Left lung (tissue), 4 donors: ENCODE measurements at regions not wholly inside any gene's neighbourhood (a gene's known extent, or its start where the extent isn't known, plus 50 kb on each side); places are given as distances from the start of the nearest gene placed in this dataset.

Experiments
- ATAC-seq: fragments of 200-7000 bp; cut with Tn5 transposase; one replicate; pipeline ENCODE4 v1.9.1; 2020; ENCODE audit warnings: moderate library complexity
- DNase-seq, 4 donors: peaks; one replicate each; pipeline ENCODE4 v3.0.0-alpha.2; 2013 to 2020
- H3K27ac ChIP-seq, 2 donors: fragments of 200-600 bp; sonication (generic) in 1 of 2; one replicate each; pipeline versions ENCODE4 v1.5.0 to v1.8.0; 2020 to 2021
- H3K27me3 ChIP-seq, 2 donors: fragments of 200-600 bp; sonication (generic) in 1 of 2; one replicate each; pipeline versions ENCODE4 v1.5.0 to v1.8.0; 2020 to 2021
- H3K36me3 ChIP-seq, 2 donors: fragments of 200-600 bp; sonication (generic) in 1 of 2; one replicate each; pipeline versions ENCODE4 v1.5.0 to v1.8.0; 2020 to 2021
- H3K4me1 ChIP-seq, 2 donors: fragments of 200-600 bp; one replicate each; pipeline ENCODE4 v1.8.0; 2021
- H3K4me3 ChIP-seq, 2 donors: fragments of 200-600 bp; sonication (generic) in 1 of 2; one replicate each; pipeline versions ENCODE4 v1.5.0 to v1.8.0; 2020 to 2021; ENCODE audit warnings: mild to moderate bottlenecking in 1 of 2
- H3K9me3 ChIP-seq, 2 donors: fragments of 200-600 bp; sonication (generic) in 1 of 2; one replicate each; pipeline versions ENCODE4 v1.5.0 to v1.8.0; 2020 to 2021
- CTCF ChIP-seq, 2 donors: fragments of 200-600 bp; sonication (generic) in 1 of 2; IDR thresholded peaks; one replicate each; pipeline versions ENCODE4 v1.5.0 to v1.8.0; 2021; ENCODE audit warnings: antibody characterized with exemption in 2 of 2
- intact Hi-C, 2 donors: fragments of 100-400 bp; cut with DNase I; formaldehyde crosslinking; loops; one replicate each; pipeline versions ENCODE4 v1.11.2 to v1.14.2; 2022
- donor health status: DM: no; HTN: yes; CAD: no.
- donor health status: DM: no; HTN: no; CAD: no.

GRCh38 chrY:21288908-21289307 is 222.2 kb upstream of the RBMY1B start:
- no peak overlapping the region for H3K27ac ChIP-seq
- H3K27me3 ChIP-seq: no peaks in the 10 kb centered on the region
- intact Hi-C loops: no loop called here
- H3K4me1 ChIP-seq: no peaks in the 10 kb centered on the region
- ATAC-seq: no peak
- H3K36me3 ChIP-seq: no peaks in the 10 kb centered on the region
- no peak for TF ChIP-seq CTCF (IDR thresholded peaks at IDR 0.05)
- no peaks in the 10 kb centered on the region for H3K9me3 ChIP-seq
- no peak overlapping the region for H3K4me3 ChIP-seq
- no peak for DNase-seq

GRCh38 chrY:21295206-21295605 is 215.9 kb upstream of the RBMY1B start:
- ATAC-seq (no peak), DNase-seq (no peak)
- H3K27me3 ChIP-seq: no peaks in the 10 kb centered on the region
- no peaks in the 10 kb centered on the region for H3K36me3 ChIP-seq
- intact Hi-C loops: no loop called here
- no peak overlapping the region for H3K27ac ChIP-seq
- H3K4me3 ChIP-seq: no peak overlapping the region
- H3K4me1 ChIP-seq: no peaks in the 10 kb centered on the region
- H3K9me3 ChIP-seq: no peaks in the 10 kb centered on the region
- TF ChIP-seq CTCF (IDR thresholded peaks at IDR 0.05): no peak

- no peaks in the 10 kb centered on the region for H3K4me1 ChIP-seq
- H3K4me3 ChIP-seq: no peak overlapping the region
- H3K36me3 ChIP-seq: no peaks in the 10 kb centered on the region
- intact Hi-C loops: no loop called here
- H3K27me3 ChIP-seq: no peaks in the 10 kb centered on the region
- H3K27ac ChIP-seq: no peak overlapping the region
- no peak for TF ChIP-seq CTCF (IDR thresholded peaks at IDR 0.05)
- ATAC-seq (no peak), DNase-seq (no peak)
- peaks cover 0 to 5% of the 10 kb centered on the region in 2 donors for H3K9me3 ChIP-seq
Observed at GRCh38 chrY:21302278-21302677, 208.9 kb upstream of the RBMY1B start.

GRCh38 chrY:21315366-21315765 is 195.8 kb upstream of the RBMY1B start:
- Histone ChIP-seq H3K36me3 (no peaks in the 10 kb centered on the region), H3K27ac (no peak overlapping the region), H3K4me3 (no peak overlapping the region), H3K4me1 (no peaks in the 10 kb centered on the region), H3K27me3 (no peaks in the 10 kb centered on the region), H3K9me3 (no peaks in the 10 kb centered on the region)
- no peak for ATAC-seq
- TF ChIP-seq CTCF (IDR thresholded peaks at IDR 0.05): no peak
- no peak for DNase-seq
- intact Hi-C loops: no loop called here
